Neural progenitor cell (in vitro differentiated cells): ENCODE measurements at regions not wholly inside any gene's neighbourhood (a gene's known extent, or its start where the extent isn't known, plus 50 kb on each side); places are given as distances from the start of the nearest gene placed in this dataset.

ENCODE experiments used
- DNase-seq: peaks from one replicate; pipeline ENCODE4 v3.0.0-alpha.2; 2016; ENCODE audit warnings: low spot score
- H2AFZ ChIP-seq: fragments of 200-600 bp; sonication (generic); replicated peaks from 2 replicates; pipeline ENCODE4 v1.6.1; 2016; ENCODE audit warnings: antibody characterized with exemption
- H3F3A ChIP-seq: fragments of 200-600 bp; sonication (generic); 2 replicates; pipeline ENCODE4 v1.6.1; 2016; ENCODE audit warnings: antibody characterized with exemption, low read depth
- H3K27ac ChIP-seq: fragments of 200-600 bp; sonication (generic); 2 replicates; pipeline ENCODE4 v1.5.1; 2016; ENCODE audit warnings: mild to moderate bottlenecking
- H3K27me3 ChIP-seq: fragments of 200-600 bp; sonication (generic); 2 replicates; pipeline ENCODE4 v1.6.1; 2016; ENCODE audit warnings: mild to moderate bottlenecking, moderate library complexity
- H3K36me3 ChIP-seq: fragments of 200-600 bp; sonication (generic); 2 replicates; pipeline ENCODE4 v1.5.1; 2016
- H3K4me1 ChIP-seq: fragments of 200-600 bp; sonication (generic); 2 replicates; pipeline ENCODE4 v1.6.1; 2016; ENCODE audit warnings: mixed run types
- H3K4me2 ChIP-seq: fragments of 200-600 bp; sonication (generic); 2 replicates; pipeline ENCODE4 v1.6.1; 2016
- H3K4me3 ChIP-seq: fragments of 200-600 bp; sonication (generic); 2 replicates; pipeline ENCODE4 v1.5.1; 2016
- H3K79me2 ChIP-seq: fragments of 200-600 bp; sonication (generic); 2 replicates; pipeline ENCODE4 v1.6.1; 2016; ENCODE audit warnings: low read depth
- H3K9ac ChIP-seq: fragments of 200-600 bp; sonication (generic); 2 replicates; pipeline ENCODE4 v1.6.1; 2016
- H3K9me3 ChIP-seq: fragments of 200-600 bp; sonication (generic); 2 replicates; pipeline ENCODE4 v1.5.1; 2016; ENCODE audit warnings: low read depth
- H4K20me1 ChIP-seq: fragments of 200-600 bp; sonication (generic); 2 replicates; pipeline ENCODE4 v1.6.1; 2016; ENCODE audit warnings: low read depth
- H3K27ac Mint-ChIP-seq: 3 replicates; pipeline ENCODE4 v1.8.0; 2021; ENCODE audit warnings: mixed read lengths
- H3K27me3 Mint-ChIP-seq: 2 replicates; pipeline ENCODE4 v1.8.0; 2022; ENCODE audit warnings: low read depth, mild to moderate bottlenecking, inconsistent platforms, moderate library complexity, mixed read lengths; ENCODE audit not compliant: insufficient read depth
- H3K36me3 Mint-ChIP-seq: 3 replicates; pipeline ENCODE4 v1.8.0; 2021; ENCODE audit warnings: mixed read lengths
- H3K4me1 Mint-ChIP-seq: 3 replicates; pipeline ENCODE4 v1.8.0; 2021; ENCODE audit warnings: mixed read lengths
- H3K4me3 Mint-ChIP-seq: 3 replicates; pipeline ENCODE4 v1.8.0; 2021; ENCODE audit warnings: mild to moderate bottlenecking, moderate library complexity, mixed read lengths
- H3K9me3 Mint-ChIP-seq: 3 replicates; pipeline ENCODE4 v1.8.0; 2020; ENCODE audit warnings: mixed read lengths
- CTCF ChIP-seq: fragments of 200-600 bp; sonication (generic); IDR thresholded peaks from 2 replicates; pipeline ENCODE4 v1.5.1; 2017; ENCODE audit warnings: antibody characterized with exemption, mild to moderate bottlenecking
- EZH2 ChIP-seq: fragments of 200-600 bp; sonication (generic); IDR thresholded peaks from 2 replicates; pipeline ENCODE4 v1.6.1; 2017; ENCODE audit warnings: antibody characterized with exemption, mild to moderate bottlenecking, moderate library complexity
- EZH2phosphoT487 ChIP-seq: fragments of 200-600 bp; sonication (generic); IDR thresholded peaks from 2 replicates; pipeline ENCODE4 v1.6.1; 2017; ENCODE audit warnings: antibody characterized with exemption

GRCh38 chr4:125979950-125980349, 665.2 kb downstream of the FAT4 start:
- Mint-ChIP-seq H3K27me3 (no peaks in the 10 kb centered on the region), H3K9me3 (no peaks in the 10 kb centered on the region), H3K27ac (no peak overlapping the region), H3K4me1 (peaks cover 9% of the 10 kb centered on the region), H3K36me3 (no peaks in the 10 kb centered on the region), H3K4me3 (no peak overlapping the region)
- TF ChIP-seq CTCF = no peak
- no peak for TF ChIP-seq EZH2
- no peak for TF ChIP-seq EZH2phosphoT487
- Histone ChIP-seq H3K27ac (no peak overlapping the region), H3K4me1 (peaks cover 7% of the 10 kb centered on the region), H3F3A (peaks cover 4% of the 10 kb centered on the region), H3K4me2 (no peak overlapping the region), H3K9ac (no peak overlapping the region), H2AFZ (no peak overlapping the region), H3K27me3 (no peaks in the 10 kb centered on the region), H4K20me1 (no peaks in the 10 kb centered on the region), H3K9me3 (no peaks in the 10 kb centered on the region), H3K79me2 (no peaks in the 10 kb centered on the region), H3K4me3 (no peak overlapping the region), H3K36me3 (no peaks in the 10 kb centered on the region)
- no peak for DNase-seq

- Histone ChIP-seq H3K9ac (no peak overlapping the region), H4K20me1 (no peaks in the 10 kb centered on the region), H3K4me2 (no peak overlapping the region), H3K9me3 (no peaks in the 10 kb centered on the region), H3K27ac (no peak overlapping the region), H2AFZ (no peak overlapping the region), H3K27me3 (no peaks in the 10 kb centered on the region), H3F3A (no peaks in the 10 kb centered on the region), H3K36me3 (no peaks in the 10 kb centered on the region), H3K4me3 (no peak overlapping the region), H3K4me1 (no peaks in the 10 kb centered on the region), H3K79me2 (no peaks in the 10 kb centered on the region)
- H3K27ac Mint-ChIP-seq = no peak overlapping the region
- H3K36me3 Mint-ChIP-seq = no peaks in the 10 kb centered on the region
- H3K27me3 Mint-ChIP-seq = no peaks in the 10 kb centered on the region
- no peak overlapping the region for H3K4me3 Mint-ChIP-seq
- no peak for DNase-seq
- TF ChIP-seq CTCF (no peak), EZH2 (no peak), EZH2phosphoT487 (no peak)
- H3K9me3 Mint-ChIP-seq = no peaks in the 10 kb centered on the region
- H3K4me1 Mint-ChIP-seq = no peaks in the 10 kb centered on the region
Measured at GRCh38 chr4:125983168-125983567, 668.4 kb downstream of the FAT4 start.

GRCh38 chr4:125985856-125986255, 671.1 kb downstream of the FAT4 start:
- no peak for TF ChIP-seq CTCF
- no peak for TF ChIP-seq EZH2
- TF ChIP-seq EZH2phosphoT487 = no peak
- H3K9me3 ChIP-seq = no peaks in the 10 kb centered on the region
- H3F3A ChIP-seq = no peaks in the 10 kb centered on the region
- no peak overlapping the region for H3K9ac ChIP-seq
- Mint-ChIP-seq H3K4me3 (no peak overlapping the region), H3K27me3 (no peaks in the 10 kb centered on the region), H3K27ac (no peak overlapping the region), H3K4me1 (no peaks in the 10 kb centered on the region), H3K9me3 (no peaks in the 10 kb centered on the region), H3K36me3 (no peaks in the 10 kb centered on the region)
- no peak overlapping the region for H3K27ac ChIP-seq
- DNase-seq = no peak
- H2AFZ ChIP-seq = peak overlapping the region; percentile 15
- no peak overlapping the region for H3K4me2 ChIP-seq
- no peaks in the 10 kb centered on the region for H3K36me3 ChIP-seq
- no peaks in the 10 kb centered on the region for H3K27me3 ChIP-seq
- no peaks in the 10 kb centered on the region for H3K79me2 ChIP-seq
- no peaks in the 10 kb centered on the region for H4K20me1 ChIP-seq
- no peak overlapping the region for H3K4me3 ChIP-seq
- no peaks in the 10 kb centered on the region for H3K4me1 ChIP-seq

GRCh38 chr4:125986307-125986706, 671.6 kb downstream of the FAT4 start:
- Mint-ChIP-seq H3K4me1 (no peaks in the 10 kb centered on the region), H3K4me3 (no peak overlapping the region), H3K9me3 (no peaks in the 10 kb centered on the region), H3K27me3 (no peaks in the 10 kb centered on the region), H3K27ac (no peak overlapping the region), H3K36me3 (no peaks in the 10 kb centered on the region)
- no peak for DNase-seq
- Histone ChIP-seq H3K36me3 (no peaks in the 10 kb centered on the region), H3K79me2 (no peaks in the 10 kb centered on the region), H3K27me3 (no peaks in the 10 kb centered on the region), H3K27ac (no peak overlapping the region), H3K4me3 (no peak overlapping the region), H2AFZ (no peak overlapping the region), H3K9ac (no peak overlapping the region), H3F3A (no peaks in the 10 kb centered on the region), H4K20me1 (no peaks in the 10 kb centered on the region), H3K4me1 (no peaks in the 10 kb centered on the region), H3K9me3 (no peaks in the 10 kb centered on the region), H3K4me2 (no peak overlapping the region)
- TF ChIP-seq EZH2 = no peak
- TF ChIP-seq CTCF = no peak
- no peak for TF ChIP-seq EZH2phosphoT487
